ENCODE measurements at regions not wholly inside any gene's neighbourhood (a gene's known extent, or its start where the extent isn't known, plus 50 kb on each side); places are given as distances from the start of the nearest gene placed in this dataset.
A peak's percentile ranks its signal among the peaks of the same experiment; 100 is the strongest.
"Not testable (repeated sequence)": the region's sequence is repeated elsewhere in the genome, so short reads cannot be mapped to it uniquely, and the experiment has no call there.

DNA sequence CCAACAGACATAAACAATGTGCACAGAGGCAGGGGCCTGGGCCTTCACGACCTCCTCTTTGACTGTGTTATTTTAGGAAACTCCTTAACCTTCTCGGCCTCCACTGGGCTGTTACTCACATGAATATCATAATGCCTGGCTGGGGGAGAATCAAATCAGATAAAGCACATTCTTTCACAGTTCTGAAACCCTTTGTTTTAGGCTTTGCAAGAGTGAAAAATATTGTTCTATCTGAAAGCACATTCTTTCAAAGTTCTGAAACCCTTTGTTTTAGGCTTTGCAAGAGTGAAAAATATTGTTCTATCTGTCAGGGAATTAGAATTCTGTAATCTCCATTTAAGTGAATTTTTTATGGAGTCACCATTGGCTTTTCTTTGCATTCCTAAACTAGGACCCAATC, 50.7 kb upstream of the SYNDIG1 start:
- Mint-ChIP-seq H3K4me1 (ENCODE audit: low read depth) (no peaks in the 10 kb centered on the region), H3K27ac (no peak overlapping the region), H3K9me3 (peaks cover 10% of the 10 kb centered on the region), H3K27me3 (ENCODE audit: insufficient read depth) (no peaks in the 10 kb centered on the region), H3K36me3 (ENCODE audit: low read depth) (no peaks in the 10 kb centered on the region), H3K4me3 (no peak overlapping the region)
- intact Hi-C loops (cut with micrococcal nuclease), result no loop called here
- DNase-seq (ENCODE audit: low spot score), result no peak

DNA sequence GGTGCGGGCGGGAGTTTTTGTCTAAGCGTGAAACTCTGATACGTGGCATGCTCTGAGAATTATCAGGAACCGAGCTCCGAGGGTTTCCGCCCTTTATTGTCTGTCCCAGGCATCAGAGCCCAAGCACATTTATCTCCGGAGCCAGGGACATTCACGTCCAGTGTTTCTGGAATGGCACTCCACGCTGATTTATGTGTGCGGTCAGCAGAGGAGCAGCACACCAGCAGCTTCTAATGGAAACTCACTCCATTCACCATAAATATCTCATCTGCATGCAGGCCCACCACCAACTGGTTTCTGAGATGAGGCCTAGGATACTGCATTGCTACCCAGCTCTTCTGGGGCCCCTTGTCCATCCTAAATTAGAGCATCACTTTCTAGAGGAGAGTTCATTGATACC, 51.9 kb upstream of the SYNDIG1 start:
- Mint-ChIP-seq H3K9me3 (peaks cover 10% of the 10 kb centered on the region), H3K4me1 (ENCODE audit: low read depth) (no peaks in the 10 kb centered on the region), H3K27me3 (ENCODE audit: insufficient read depth) (no peaks in the 10 kb centered on the region), H3K36me3 (ENCODE audit: low read depth) (no peaks in the 10 kb centered on the region), H3K27ac (no peak overlapping the region), H3K4me3 (no peak overlapping the region)
- intact Hi-C loops (cut with micrococcal nuclease), result no loop called here
- DNase-seq (ENCODE audit: low spot score), result no peak

DNA sequence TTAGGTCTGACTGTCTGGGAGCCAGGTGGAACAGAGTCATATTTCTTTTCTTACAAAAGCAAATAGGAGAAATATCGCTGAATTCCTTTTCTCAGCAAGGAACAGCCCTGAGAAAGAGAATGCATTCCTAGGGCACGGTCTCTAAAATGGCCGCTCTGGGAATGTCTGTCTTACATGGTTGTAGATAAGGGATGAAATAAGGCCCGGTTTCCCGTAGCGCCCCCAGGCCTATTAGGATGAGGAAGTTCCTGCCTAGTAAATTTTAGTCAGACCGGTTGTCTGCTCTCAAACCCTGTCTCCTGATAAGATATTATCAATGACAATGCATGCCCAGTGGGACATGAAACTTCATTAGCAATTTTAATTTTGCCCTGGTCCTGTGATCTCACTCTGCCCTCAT, 54.0 kb upstream of the SYNDIG1 start:
- H3K27ac Mint-ChIP-seq; H3K36me3 Mint-ChIP-seq (ENCODE audit: low read depth); H3K4me3 Mint-ChIP-seq; DNase-seq (ENCODE audit: low spot score); H3K27me3 Mint-ChIP-seq (ENCODE audit: insufficient read depth); H3K9me3 Mint-ChIP-seq; intact Hi-C loops (cut with micrococcal nuclease); H3K4me1 Mint-ChIP-seq (ENCODE audit: low read depth): not testable (repeated sequence)

DNA sequence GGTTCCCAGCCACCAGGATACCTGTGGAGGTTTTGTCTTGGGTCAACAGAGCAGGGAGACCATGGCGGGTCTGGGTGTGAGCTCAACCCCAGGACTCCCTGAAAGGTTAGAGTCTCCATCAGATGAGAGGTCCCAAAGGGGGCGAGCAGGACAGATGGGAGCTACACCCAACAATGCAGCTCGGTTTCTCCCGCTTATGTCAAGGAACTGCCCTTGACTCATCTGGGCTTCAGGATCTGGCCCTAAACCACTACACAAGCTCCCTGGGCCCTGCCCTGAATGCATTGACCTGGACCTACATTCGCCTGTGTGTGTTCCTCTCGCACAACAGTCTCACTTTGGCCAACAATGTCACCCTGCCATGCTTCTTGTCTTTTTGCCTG, 57.6 kb upstream of the SYNDIG1 start:
- no peak overlapping the region for H3K4me3 Mint-ChIP-seq
- peaks cover 2% of the 10 kb centered on the region for H3K27me3 Mint-ChIP-seq (ENCODE audit: insufficient read depth)
- intact Hi-C loops (cut with micrococcal nuclease), result no loop called here
- no peak for DNase-seq (ENCODE audit: low spot score)
- no peaks in the 10 kb centered on the region for H3K36me3 Mint-ChIP-seq (ENCODE audit: low read depth)
- peaks cover 8% of the 10 kb centered on the region for H3K9me3 Mint-ChIP-seq
- no peak overlapping the region for H3K27ac Mint-ChIP-seq
- peaks cover 8% of the 10 kb centered on the region for H3K4me1 Mint-ChIP-seq (ENCODE audit: low read depth)

DNA sequence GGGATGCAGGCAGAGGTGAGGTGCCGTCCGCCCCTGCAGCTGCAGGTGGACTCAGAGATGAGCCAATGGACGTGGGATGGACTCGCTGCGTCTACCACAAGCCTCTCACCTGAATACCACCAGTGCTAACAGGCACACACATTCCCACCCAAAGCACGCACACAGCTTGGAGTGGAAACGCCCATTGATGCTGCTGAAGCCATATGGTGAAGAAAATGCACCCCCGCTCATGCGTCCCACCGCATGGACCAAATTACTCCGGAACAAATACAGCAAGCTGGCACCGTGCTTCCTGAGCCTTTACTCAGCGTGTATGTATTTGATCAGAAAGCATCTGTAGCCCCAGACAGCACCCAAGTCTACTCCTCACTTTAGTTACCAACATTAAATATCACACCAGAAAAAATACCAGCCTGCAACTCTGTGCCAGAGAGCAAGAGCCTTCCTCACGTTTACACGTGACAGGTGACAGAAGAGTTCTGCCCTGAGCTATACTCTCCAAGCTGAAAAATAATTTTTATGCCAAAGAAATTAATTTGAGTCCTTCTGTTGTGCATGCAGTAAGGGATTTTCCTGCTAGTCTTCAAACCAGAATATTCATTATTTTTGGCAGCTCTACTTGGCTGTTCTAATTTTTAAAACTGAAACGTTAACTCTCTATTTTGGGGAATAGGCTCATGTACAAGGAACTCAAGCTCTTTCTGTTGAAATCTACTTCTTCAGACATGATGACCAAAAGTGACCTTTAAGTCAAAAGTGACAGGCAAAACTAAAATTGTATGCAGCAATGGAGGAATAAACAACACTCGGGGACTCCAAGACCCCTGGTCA, 58.2 kb upstream of the SYNDIG1 start:
- Mint-ChIP-seq H3K4me1 (ENCODE audit: low read depth) (peaks cover 14% of the 10 kb centered on the region), H3K27me3 (ENCODE audit: insufficient read depth) (peaks cover 2% of the 10 kb centered on the region), H3K9me3 (peaks cover 6% of the 10 kb centered on the region), H3K4me3 (no peak overlapping the region), H3K27ac (no peak overlapping the region), H3K36me3 (ENCODE audit: low read depth) (no peaks in the 10 kb centered on the region)
- DNase-seq (ENCODE audit: low spot score), result no peak
- intact Hi-C loops (cut with micrococcal nuclease), result no loop called here

DNA sequence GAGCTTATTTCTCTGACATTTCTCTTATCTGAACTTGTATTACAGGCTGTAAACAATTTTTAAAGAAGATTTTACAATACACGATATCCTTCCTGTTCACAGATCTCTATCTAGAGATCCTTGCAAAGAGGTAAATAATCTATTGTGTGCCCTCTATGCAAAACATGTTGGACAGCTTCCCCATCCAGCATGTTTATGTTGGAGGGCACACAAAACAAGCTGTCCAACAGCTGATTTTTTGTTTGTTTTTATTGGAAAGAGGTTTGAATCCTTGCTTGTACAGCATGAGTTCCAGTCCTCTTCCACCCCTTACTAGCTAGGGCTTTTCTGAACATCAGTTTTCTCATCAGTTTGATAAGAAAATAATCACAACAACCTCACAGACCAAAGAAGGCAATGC, 62.3 kb upstream of the SYNDIG1 start:
- DNase-seq (ENCODE audit: low spot score), result no peak
- Mint-ChIP-seq H3K9me3 (no peaks in the 10 kb centered on the region), H3K36me3 (ENCODE audit: low read depth) (no peaks in the 10 kb centered on the region), H3K4me1 (ENCODE audit: low read depth) (peaks cover 19% of the 10 kb centered on the region), H3K27me3 (ENCODE audit: insufficient read depth) (peaks cover 2% of the 10 kb centered on the region), H3K4me3 (no peak overlapping the region), H3K27ac (peak overlapping the region; percentile 8)
- intact Hi-C loops (cut with micrococcal nuclease), result no loop called here

DNA sequence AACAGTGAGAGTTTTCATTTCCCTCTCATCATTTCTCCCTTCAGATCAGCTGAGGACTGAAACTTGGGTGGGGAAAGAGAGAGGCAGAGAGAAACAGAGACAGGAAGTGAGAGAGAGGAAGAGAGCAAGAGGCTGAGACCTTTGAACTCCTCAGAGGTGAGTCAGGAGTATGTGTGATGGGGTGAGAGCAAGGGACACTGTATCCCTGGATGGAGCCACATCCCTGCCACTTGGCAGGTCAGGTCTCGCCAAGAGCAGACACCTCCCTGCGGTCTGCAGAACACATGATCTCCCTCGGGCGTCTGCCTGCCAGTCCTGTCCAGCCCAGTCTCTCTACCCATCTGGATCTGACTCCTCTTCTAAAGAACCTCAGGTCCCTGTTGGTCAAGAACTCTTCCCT, 62.7 kb upstream of the SYNDIG1 start:
- DNase-seq (ENCODE audit: low spot score), result no peak
- Mint-ChIP-seq H3K36me3 (ENCODE audit: low read depth) (no peaks in the 10 kb centered on the region), H3K9me3 (no peaks in the 10 kb centered on the region), H3K4me1 (ENCODE audit: low read depth) (peaks cover 19% of the 10 kb centered on the region), H3K4me3 (peak overlapping the region; percentile 1), H3K27ac (peak overlapping the region; percentile 8), H3K27me3 (ENCODE audit: insufficient read depth) (peaks cover 2% of the 10 kb centered on the region)
- intact Hi-C loops (cut with micrococcal nuclease), result no loop called here

DNA sequence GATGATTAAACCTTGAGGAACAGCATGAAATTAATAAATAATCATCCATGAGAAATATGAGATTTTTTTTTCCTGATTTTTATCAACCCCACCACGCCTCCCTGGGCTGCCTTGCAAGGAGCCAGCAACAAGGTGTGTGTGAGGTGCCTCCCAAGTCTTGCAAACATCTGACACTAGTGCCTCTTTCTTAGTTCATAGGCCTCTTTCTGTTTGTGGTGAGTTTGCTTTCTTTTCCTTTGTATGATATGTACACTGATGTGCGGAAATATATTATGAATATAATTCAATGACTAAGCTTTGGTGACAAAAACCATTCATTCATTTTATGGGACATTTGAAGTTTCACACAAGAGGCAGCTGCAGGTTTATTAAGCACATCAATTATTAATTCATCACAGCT, 63.2 kb upstream of the SYNDIG1 start:
- no peak for DNase-seq (ENCODE audit: low spot score)
- no peak overlapping the region for H3K4me3 Mint-ChIP-seq
- peaks cover 19% of the 10 kb centered on the region for H3K4me1 Mint-ChIP-seq (ENCODE audit: low read depth)
- intact Hi-C loops (cut with micrococcal nuclease), result no loop called here
- peaks cover 2% of the 10 kb centered on the region for H3K27me3 Mint-ChIP-seq (ENCODE audit: insufficient read depth)
- H3K9me3 Mint-ChIP-seq, result no peaks in the 10 kb centered on the region
- H3K27ac Mint-ChIP-seq, result no peak overlapping the region
- H3K36me3 Mint-ChIP-seq (ENCODE audit: low read depth), result no peaks in the 10 kb centered on the region

DNA sequence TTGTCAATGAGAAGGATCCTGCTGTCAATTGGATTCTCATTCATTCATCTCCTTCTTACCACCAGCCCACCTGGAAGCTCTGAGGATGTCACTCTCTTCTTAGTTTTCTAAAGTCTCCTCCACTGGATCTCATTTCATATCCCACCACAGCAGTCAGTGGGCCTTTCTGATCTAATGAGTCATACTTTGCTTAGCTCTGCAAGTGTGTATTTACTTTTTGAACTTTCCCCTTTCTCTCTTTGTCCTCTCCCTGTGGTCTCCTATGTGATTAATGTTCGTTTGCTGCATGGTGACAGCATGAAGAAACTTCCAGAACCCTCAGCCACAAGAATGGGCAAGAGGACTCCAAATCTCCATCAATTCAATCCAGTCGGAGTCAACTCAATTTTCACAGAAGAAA, 63.6 kb upstream of the SYNDIG1 start:
- peaks cover 2% of the 10 kb centered on the region for H3K27me3 Mint-ChIP-seq (ENCODE audit: insufficient read depth)
- H3K27ac Mint-ChIP-seq, result no peak overlapping the region
- H3K4me1 Mint-ChIP-seq (ENCODE audit: low read depth), result peaks cover 19% of the 10 kb centered on the region
- intact Hi-C loops (cut with micrococcal nuclease), result no loop called here
- no peaks in the 10 kb centered on the region for H3K36me3 Mint-ChIP-seq (ENCODE audit: low read depth)
- no peaks in the 10 kb centered on the region for H3K9me3 Mint-ChIP-seq
- DNase-seq (ENCODE audit: low spot score), result no peak
- H3K4me3 Mint-ChIP-seq, result no peak overlapping the region

DNA sequence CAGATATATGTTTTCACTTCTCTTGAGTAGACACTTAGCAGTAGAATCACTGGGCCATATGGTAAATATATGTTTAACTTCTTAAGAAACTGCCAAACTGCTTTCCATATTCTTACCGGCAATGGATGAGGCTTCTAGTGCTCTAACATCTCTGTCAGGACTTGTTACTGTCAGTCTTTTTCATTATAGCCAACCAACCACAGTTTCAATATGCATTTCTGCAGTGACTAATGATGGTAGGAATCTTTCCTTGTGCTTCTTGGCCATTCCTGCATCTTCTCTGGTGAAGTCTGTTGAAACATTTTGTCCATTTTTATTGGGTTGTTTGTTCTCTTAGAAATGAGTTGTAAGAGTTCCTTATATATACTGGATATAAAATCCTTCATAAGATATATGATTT, 66.0 kb upstream of the SYNDIG1 start:
- Mint-ChIP-seq H3K9me3 (no peaks in the 10 kb centered on the region), H3K27me3 (ENCODE audit: insufficient read depth) (peaks cover 3% of the 10 kb centered on the region), H3K4me3 (no peak overlapping the region), H3K36me3 (ENCODE audit: low read depth) (no peaks in the 10 kb centered on the region), H3K4me1 (ENCODE audit: low read depth) (peaks cover 19% of the 10 kb centered on the region), H3K27ac (no peak overlapping the region)
- no peak for DNase-seq (ENCODE audit: low spot score)
- intact Hi-C loops (cut with micrococcal nuclease), result no loop called here

DNA sequence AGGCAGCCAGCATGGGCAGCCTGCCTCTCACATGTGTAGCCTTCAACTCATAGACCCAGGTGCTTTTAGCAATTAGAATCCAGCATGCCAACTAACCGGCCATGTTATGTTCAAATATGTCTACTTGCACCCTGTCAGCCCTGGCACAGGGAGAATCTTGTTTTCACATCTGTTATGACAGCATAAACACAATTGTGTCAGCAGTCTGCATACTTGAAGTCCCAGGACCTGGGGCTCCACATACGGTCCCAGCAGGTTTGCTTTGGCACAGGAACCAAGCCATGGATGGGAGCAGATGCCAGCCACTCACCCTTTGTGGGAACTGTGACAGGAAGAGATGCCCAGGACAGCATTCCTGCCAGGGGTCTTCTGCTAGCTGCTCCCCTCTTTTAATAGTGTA, 67.2 kb upstream of the SYNDIG1 start:
- Mint-ChIP-seq H3K36me3 (ENCODE audit: low read depth) (no peaks in the 10 kb centered on the region), H3K27ac (no peak overlapping the region), H3K27me3 (ENCODE audit: insufficient read depth) (peaks cover 3% of the 10 kb centered on the region), H3K4me3 (no peak overlapping the region), H3K9me3 (no peaks in the 10 kb centered on the region), H3K4me1 (ENCODE audit: low read depth) (peaks cover 14% of the 10 kb centered on the region)
- intact Hi-C loops (cut with micrococcal nuclease), result no loop called here
- DNase-seq (ENCODE audit: low spot score), result no peak

DNA sequence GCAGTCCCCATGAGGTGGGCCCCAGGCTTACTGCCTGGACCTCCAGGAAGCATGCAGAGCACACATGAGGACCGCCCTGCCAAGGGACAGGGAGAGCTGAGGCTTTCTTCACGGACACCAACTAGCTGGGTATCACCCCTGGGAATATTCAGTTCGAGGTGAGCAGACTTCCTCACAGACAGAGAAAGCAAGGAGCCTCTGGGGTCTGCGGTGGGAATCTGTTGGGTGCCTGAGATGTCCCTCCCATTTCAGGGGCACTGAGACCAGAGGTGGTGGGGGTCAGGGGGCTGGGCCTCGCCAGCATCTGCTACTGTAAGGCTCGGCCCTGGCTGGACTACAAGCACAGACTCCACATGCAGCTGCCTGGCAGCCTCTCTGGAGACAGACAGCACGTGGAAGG, 74.3 kb upstream of the SYNDIG1 start:
- H3K4me3 Mint-ChIP-seq, result no peak overlapping the region
- no peaks in the 10 kb centered on the region for H3K36me3 Mint-ChIP-seq (ENCODE audit: low read depth)
- peaks cover 5% of the 10 kb centered on the region for H3K4me1 Mint-ChIP-seq (ENCODE audit: low read depth)
- peaks cover 3% of the 10 kb centered on the region for H3K27me3 Mint-ChIP-seq (ENCODE audit: insufficient read depth)
- no peaks in the 10 kb centered on the region for H3K9me3 Mint-ChIP-seq
- no peak for DNase-seq (ENCODE audit: low spot score)
- no peak overlapping the region for H3K27ac Mint-ChIP-seq
- intact Hi-C loops (cut with micrococcal nuclease), result no loop called here

DNA sequence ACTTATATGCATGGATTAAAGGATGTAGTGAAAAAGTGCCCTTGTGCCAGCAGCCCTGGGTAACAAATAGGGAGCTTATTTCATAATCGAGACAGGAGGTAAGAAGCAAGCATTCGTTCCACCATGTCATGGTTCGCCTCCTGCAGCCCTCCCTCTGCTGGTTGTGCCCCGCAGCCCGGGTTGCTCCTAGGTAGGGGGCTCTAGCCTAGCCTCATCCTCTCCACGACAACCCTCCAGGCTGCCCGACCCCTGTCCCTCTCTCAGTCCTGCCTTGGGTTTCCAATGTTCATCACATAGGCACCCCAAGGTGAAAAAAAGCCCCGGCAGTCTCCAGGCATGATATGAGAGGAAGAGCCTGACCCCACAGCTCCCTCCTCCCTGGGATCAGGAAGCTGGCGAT, 75.5 kb upstream of the SYNDIG1 start:
- Mint-ChIP-seq H3K36me3 (ENCODE audit: low read depth) (no peaks in the 10 kb centered on the region), H3K4me1 (ENCODE audit: low read depth) (peaks cover 18% of the 10 kb centered on the region), H3K27ac (no peak overlapping the region), H3K27me3 (ENCODE audit: insufficient read depth) (no peaks in the 10 kb centered on the region), H3K4me3 (no peak overlapping the region), H3K9me3 (no peaks in the 10 kb centered on the region)
- DNase-seq (ENCODE audit: low spot score), result no peak
- intact Hi-C loops (cut with micrococcal nuclease), result no loop called here

DNA sequence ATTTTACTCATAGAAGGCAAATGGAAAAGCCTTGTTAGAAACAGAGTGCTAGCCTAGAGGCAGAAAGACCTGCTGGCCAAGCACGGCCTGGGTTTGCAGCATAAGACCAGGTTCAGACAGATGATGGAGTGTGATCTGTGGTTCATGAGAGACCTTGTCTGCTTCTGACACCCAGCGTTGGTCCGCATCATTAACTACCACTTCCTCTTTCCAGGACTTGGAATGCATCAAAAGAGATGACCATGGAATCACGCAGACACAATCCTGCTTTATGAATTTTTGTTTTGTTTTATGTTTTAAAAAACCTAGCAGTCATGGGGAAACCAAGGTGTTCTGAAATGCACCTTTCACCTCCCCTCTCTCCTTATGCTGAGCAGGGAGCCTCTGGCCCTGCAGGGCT, 76.8 kb upstream of the SYNDIG1 start:
- no peaks in the 10 kb centered on the region for H3K9me3 Mint-ChIP-seq
- H3K27ac Mint-ChIP-seq, result no peak overlapping the region
- no peaks in the 10 kb centered on the region for H3K27me3 Mint-ChIP-seq (ENCODE audit: insufficient read depth)
- H3K36me3 Mint-ChIP-seq (ENCODE audit: low read depth), result no peaks in the 10 kb centered on the region
- intact Hi-C loops (cut with micrococcal nuclease), result no loop called here
- DNase-seq (ENCODE audit: low spot score), result no peak
- H3K4me1 Mint-ChIP-seq (ENCODE audit: low read depth), result peaks cover 18% of the 10 kb centered on the region
- no peak overlapping the region for H3K4me3 Mint-ChIP-seq

Measured in activated T-helper 1 cell treated with anti-CD3 and anti-CD28 coated beads, Interleukin-12 subunit alpha, Interleukin-12 subunit beta, Interleukin-2, Interleukin-4 antibody, amounts not matched to agents 30 ng/mL and 10 ng/mL and 1 ng/mL, durations not matched to agents 14 hours and 24 hours and 36 hours (primary cell).